Neural crest cell (in vitro differentiated cells): ENCODE measurements at regions not wholly inside any gene's neighbourhood (a gene's known extent, or its start where the extent isn't known, plus 50 kb on each side); places are given as distances from the start of the nearest gene placed in this dataset.

Source experiments
- DNase-seq: peaks from one replicate; pipeline ENCODE4 v3.0.0; 2021; ENCODE audit warnings: low read depth, mixed read lengths, low spot score
- H3K27ac Mint-ChIP-seq: one replicate; pipeline ENCODE4 v1.8.0; 2021; ENCODE audit warnings: mild to moderate bottlenecking, mixed read lengths; ENCODE audit not compliant: unreplicated experiment
- H3K27me3 Mint-ChIP-seq: 2 replicates; pipeline ENCODE4 v1.8.0; 2021; ENCODE audit warnings: low read depth, mild to moderate bottlenecking, mixed read lengths
- H3K36me3 Mint-ChIP-seq: 2 replicates; pipeline ENCODE4 v1.8.0; 2021; ENCODE audit warnings: low read depth, mild to moderate bottlenecking, mixed read lengths
- H3K4me1 Mint-ChIP-seq: 2 replicates; pipeline ENCODE4 v1.8.0; 2021; ENCODE audit warnings: mixed read lengths
- H3K4me3 Mint-ChIP-seq: one replicate; pipeline ENCODE4 v1.8.0; 2021; ENCODE audit warnings: mild to moderate bottlenecking, mixed read lengths
- H3K9me3 Mint-ChIP-seq: 2 replicates; pipeline ENCODE4 v1.8.0; 2021; ENCODE audit warnings: mixed read lengths
- TF ChIP-seq, protein P1 (sequence below): fragments of 200-600 bp; sonication (generic); conservative IDR thresholded peaks from 2 replicates; pipeline ENCODE4 v1.5.0; 2021; ENCODE audit warnings: antibody characterized with exemption, mild to moderate bottlenecking

- Mint-ChIP-seq H3K27ac (no peak overlapping the region), H3K4me1 (no peaks in the 10 kb centered on the region), H3K4me3 (no peak overlapping the region), H3K27me3 (peaks cover 10% of the 10 kb centered on the region), H3K9me3 (no peaks in the 10 kb centered on the region), H3K36me3 (no peaks in the 10 kb centered on the region)
- TF ChIP-seq, protein P1, sequence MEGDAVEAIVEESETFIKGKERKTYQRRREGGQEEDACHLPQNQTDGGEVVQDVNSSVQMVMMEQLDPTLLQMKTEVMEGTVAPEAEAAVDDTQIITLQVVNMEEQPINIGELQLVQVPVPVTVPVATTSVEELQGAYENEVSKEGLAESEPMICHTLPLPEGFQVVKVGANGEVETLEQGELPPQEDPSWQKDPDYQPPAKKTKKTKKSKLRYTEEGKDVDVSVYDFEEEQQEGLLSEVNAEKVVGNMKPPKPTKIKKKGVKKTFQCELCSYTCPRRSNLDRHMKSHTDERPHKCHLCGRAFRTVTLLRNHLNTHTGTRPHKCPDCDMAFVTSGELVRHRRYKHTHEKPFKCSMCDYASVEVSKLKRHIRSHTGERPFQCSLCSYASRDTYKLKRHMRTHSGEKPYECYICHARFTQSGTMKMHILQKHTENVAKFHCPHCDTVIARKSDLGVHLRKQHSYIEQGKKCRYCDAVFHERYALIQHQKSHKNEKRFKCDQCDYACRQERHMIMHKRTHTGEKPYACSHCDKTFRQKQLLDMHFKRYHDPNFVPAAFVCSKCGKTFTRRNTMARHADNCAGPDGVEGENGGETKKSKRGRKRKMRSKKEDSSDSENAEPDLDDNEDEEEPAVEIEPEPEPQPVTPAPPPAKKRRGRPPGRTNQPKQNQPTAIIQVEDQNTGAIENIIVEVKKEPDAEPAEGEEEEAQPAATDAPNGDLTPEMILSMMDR, result no peak
- DNase-seq, result no peak
Measured at GRCh38 chr4:82230306-82230705, 143.5 kb downstream of the HNRNPD start.

DNA sequence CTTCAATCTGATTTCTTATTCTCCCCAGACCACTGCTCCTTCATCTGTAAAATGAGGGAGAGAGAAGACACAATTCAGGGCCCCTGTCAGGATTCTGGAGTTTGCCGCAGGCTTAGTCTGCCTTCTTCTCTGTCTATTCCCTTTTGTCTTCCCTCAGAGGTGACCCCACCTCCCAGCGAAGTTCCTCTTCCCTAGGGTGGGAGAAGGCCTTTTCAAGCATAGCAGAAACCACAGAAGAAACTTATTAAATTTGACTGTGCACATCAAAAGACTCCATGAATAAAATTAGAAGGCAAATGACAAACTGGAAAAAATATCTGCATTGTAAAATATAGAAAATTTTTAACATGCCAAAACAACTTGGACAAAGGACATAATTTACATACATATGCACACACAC lies 148.8 kb downstream of the HNRNPD start:
- Mint-ChIP-seq H3K4me1 (peaks cover 8% of the 10 kb centered on the region), H3K27me3 (peaks cover 6% of the 10 kb centered on the region)
- TF ChIP-seq, protein P1, result no peak

DNA sequence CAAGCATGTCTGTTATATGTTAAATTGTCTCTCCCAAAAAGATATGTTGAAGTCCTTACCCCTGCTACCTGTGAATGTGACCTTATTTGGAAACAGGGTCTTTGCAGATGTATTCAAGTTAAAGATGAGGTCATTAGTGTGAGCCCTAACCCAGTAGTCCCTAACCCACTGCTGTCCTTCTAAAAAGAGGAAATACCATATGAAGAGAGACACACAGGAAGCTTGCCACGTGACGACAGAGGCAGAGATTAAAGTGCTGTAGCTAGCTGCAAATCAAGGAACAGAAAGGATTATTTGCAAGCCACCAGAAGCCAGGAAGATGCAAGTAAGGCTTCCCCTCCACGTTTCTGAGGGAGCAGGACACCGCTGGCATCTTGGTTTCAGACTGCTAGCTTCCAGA lies 150.1 kb downstream of the HNRNPD start:
- H3K27ac Mint-ChIP-seq, result no peak overlapping the region
- peaks cover 8% of the 10 kb centered on the region for H3K4me1 Mint-ChIP-seq
- no peak for DNase-seq
- no peaks in the 10 kb centered on the region for H3K9me3 Mint-ChIP-seq
- TF ChIP-seq, protein P1, result no peak
- no peaks in the 10 kb centered on the region for H3K27me3 Mint-ChIP-seq
- no peak overlapping the region for H3K4me3 Mint-ChIP-seq
- H3K36me3 Mint-ChIP-seq, result no peaks in the 10 kb centered on the region

More for the DNA sequence above, 148.8 kb downstream of the HNRNPD start:
- H3K27ac Mint-ChIP-seq, result no peak overlapping the region
- no peaks in the 10 kb centered on the region for H3K36me3 Mint-ChIP-seq
- H3K9me3 Mint-ChIP-seq, result no peaks in the 10 kb centered on the region
- no peak overlapping the region for H3K4me3 Mint-ChIP-seq
- DNase-seq, result no peak

GRCh38 chr4:82219346-82219745 lies 154.4 kb downstream of the HNRNPD start:
- no peaks in the 10 kb centered on the region for H3K9me3 Mint-ChIP-seq
- H3K36me3 Mint-ChIP-seq, result no peaks in the 10 kb centered on the region
- no peak overlapping the region for H3K4me3 Mint-ChIP-seq
- H3K27ac Mint-ChIP-seq, result no peak overlapping the region
- peaks cover 5% of the 10 kb centered on the region for H3K4me1 Mint-ChIP-seq
- no peak for DNase-seq
- TF ChIP-seq, protein P1, result no peak
- peaks cover 18% of the 10 kb centered on the region for H3K27me3 Mint-ChIP-seq

GRCh38 chr4:82217986-82218715 lies 155.6 kb downstream of the HNRNPD start:
- Mint-ChIP-seq H3K9me3 (no peaks in the 10 kb centered on the region), H3K36me3 (no peaks in the 10 kb centered on the region), H3K27me3 (peaks cover 18% of the 10 kb centered on the region), H3K4me3 (no peak overlapping the region), H3K27ac (no peak overlapping the region), H3K4me1 (peaks cover 5% of the 10 kb centered on the region)
- DNase-seq, result no peak
- TF ChIP-seq, protein P1, result peak; percentile 50
